ENCODE measurements at regions not wholly inside any gene's neighbourhood (a gene's known extent, or its start where the extent isn't known, plus 50 kb on each side); places are given as distances from the start of the nearest gene placed in this dataset.

DNA sequence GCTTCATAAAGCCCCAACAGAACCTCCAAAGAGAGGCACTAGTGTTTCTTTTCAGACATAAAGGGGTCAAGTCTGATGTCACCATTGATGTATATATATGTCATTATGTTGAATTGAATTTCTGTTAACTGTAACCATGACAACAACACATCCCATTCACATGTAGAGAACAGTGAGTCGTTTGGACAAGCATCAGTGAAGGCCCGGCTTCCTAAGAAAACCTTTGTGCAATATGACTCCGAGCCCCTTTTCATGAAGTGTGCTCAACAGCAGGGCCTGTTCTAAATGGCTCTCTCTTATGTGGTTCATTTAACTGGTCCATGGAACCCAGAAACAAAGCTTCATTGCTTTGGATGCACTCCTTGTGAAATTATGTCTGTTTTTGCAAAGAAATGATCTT is 67.2 kb upstream of the UBL3 start:
- TF ChIP-seq RAD21 (IDR thresholded peaks at IDR 0.05 in 1 of 2, conservative IDR thresholded peaks at IDR 0.05 in 1 of 2; ENCODE audit: low read depth in 2 of 2, low read length in 2 of 2): no peak
- TF ChIP-seq, protein P1, sequence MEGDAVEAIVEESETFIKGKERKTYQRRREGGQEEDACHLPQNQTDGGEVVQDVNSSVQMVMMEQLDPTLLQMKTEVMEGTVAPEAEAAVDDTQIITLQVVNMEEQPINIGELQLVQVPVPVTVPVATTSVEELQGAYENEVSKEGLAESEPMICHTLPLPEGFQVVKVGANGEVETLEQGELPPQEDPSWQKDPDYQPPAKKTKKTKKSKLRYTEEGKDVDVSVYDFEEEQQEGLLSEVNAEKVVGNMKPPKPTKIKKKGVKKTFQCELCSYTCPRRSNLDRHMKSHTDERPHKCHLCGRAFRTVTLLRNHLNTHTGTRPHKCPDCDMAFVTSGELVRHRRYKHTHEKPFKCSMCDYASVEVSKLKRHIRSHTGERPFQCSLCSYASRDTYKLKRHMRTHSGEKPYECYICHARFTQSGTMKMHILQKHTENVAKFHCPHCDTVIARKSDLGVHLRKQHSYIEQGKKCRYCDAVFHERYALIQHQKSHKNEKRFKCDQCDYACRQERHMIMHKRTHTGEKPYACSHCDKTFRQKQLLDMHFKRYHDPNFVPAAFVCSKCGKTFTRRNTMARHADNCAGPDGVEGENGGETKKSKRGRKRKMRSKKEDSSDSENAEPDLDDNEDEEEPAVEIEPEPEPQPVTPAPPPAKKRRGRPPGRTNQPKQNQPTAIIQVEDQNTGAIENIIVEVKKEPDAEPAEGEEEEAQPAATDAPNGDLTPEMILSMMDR (IDR thresholded peaks at IDR 0.05; ENCODE audit: control extremely low read depth in 1 of 3, insufficient read depth in 1 of 3, low read depth in 1 of 3, low read length in 3 of 3): no peak
- no peak for TF ChIP-seq YY1 (IDR thresholded peaks at IDR 0.05; ENCODE audit: low read depth, low read length)
